Suprapubic skin (tissue), 4 donors: ENCODE measurements at regions not wholly inside any gene's neighbourhood (a gene's known extent, or its start where the extent isn't known, plus 50 kb on each side); places are given as distances from the start of the nearest gene placed in this dataset.

ENCODE experiments used
- EP300 ChIP-seq: sonication (generic); formaldehyde crosslinking; IDR thresholded peaks from one replicate; pipeline ENCODE4 v1.6.1; 2017; ENCODE audit warnings: antibody characterized with exemption
- POLR2A ChIP-seq, 2 donors: fragments of 450-650 bp; IDR thresholded peaks; one replicate each; pipeline ENCODE4 v1.6.1; 2017; ENCODE audit warnings: antibody characterized with exemption in 2 of 2, mild to moderate bottlenecking in 2 of 2, moderate library complexity in 2 of 2
- POLR2AphosphoS5 ChIP-seq, 3 donors: sonication (generic); formaldehyde crosslinking; IDR thresholded peaks; one replicate each; pipeline ENCODE4 v1.6.1; 2017; ENCODE audit warnings: antibody characterized with exemption in 3 of 3
- TF ChIP-seq, protein P1 (sequence below), 2 donors: fragments of 200-600 bp in 1 of 2; fragments of 450-650 bp in 1 of 2; sonication (generic) in 1 of 2; IDR thresholded peaks; one replicate each; pipeline ENCODE4 v1.5.1; 2016 to 2019; ENCODE audit warnings: antibody characterized with exemption in 2 of 2, mild to moderate bottlenecking in 1 of 2, moderate library complexity in 1 of 2

DNA sequence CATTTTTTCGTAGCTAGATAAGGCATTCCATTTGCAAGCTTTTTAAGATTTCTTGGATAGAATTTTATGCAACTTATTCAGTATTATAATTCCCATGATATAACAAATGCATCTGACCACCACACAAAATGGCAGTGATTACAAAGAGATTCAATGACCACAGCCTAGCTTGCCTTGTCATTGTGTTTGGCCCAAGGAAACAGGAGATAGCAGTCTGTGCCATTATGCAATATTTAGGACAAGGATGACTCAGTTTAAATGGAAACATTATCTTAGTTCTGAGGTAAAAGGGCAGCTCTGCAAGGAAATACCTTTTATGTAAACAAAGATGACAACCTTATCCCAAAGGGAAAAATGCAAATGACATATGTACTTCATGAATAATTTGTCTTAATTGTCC is 89.8 kb downstream of the NUDT12 start:
- TF ChIP-seq, protein P1, sequence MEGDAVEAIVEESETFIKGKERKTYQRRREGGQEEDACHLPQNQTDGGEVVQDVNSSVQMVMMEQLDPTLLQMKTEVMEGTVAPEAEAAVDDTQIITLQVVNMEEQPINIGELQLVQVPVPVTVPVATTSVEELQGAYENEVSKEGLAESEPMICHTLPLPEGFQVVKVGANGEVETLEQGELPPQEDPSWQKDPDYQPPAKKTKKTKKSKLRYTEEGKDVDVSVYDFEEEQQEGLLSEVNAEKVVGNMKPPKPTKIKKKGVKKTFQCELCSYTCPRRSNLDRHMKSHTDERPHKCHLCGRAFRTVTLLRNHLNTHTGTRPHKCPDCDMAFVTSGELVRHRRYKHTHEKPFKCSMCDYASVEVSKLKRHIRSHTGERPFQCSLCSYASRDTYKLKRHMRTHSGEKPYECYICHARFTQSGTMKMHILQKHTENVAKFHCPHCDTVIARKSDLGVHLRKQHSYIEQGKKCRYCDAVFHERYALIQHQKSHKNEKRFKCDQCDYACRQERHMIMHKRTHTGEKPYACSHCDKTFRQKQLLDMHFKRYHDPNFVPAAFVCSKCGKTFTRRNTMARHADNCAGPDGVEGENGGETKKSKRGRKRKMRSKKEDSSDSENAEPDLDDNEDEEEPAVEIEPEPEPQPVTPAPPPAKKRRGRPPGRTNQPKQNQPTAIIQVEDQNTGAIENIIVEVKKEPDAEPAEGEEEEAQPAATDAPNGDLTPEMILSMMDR (IDR thresholded peaks at IDR 0.05), result no peak
- TF ChIP-seq POLR2A (IDR thresholded peaks at IDR 0.05), result no peak
- no peak for TF ChIP-seq POLR2AphosphoS5 (IDR thresholded peaks at IDR 0.05)
- TF ChIP-seq EP300, result no peak
